Heart left ventricle (tissue), 13 donors: ENCODE measurements at regions not wholly inside any gene's neighbourhood (a gene's known extent, or its start where the extent isn't known, plus 50 kb on each side); places are given as distances from the start of the nearest gene placed in this dataset.

Source experiments
- CTCF ChIP-seq, 12 donors: fragments of 200-600 bp; sonication (generic) in 4 of 12; IDR thresholded peaks; one replicate each; pipeline versions ENCODE4 v1.5.0 to v1.8.0; 2018 to 2022; ENCODE audit warnings: antibody characterized with exemption in 12 of 12, mild to moderate bottlenecking in 5 of 12
- POLR2A ChIP-seq, 2 donors: fragments of 450-650 bp; IDR thresholded peaks; one replicate each; pipeline ENCODE4 v1.6.1; 2017; ENCODE audit warnings: antibody characterized with exemption in 2 of 2, mild to moderate bottlenecking in 2 of 2, moderate library complexity in 2 of 2
- donor health status: ischemic (EF 13 %, LVEDD 7.1; RV severe dilation, severe dysfunction).
- donor health status: DM: no; HTN: yes; CAD: no.
- donor health status: DM: no; HTN: no; CAD: no.
- donor health status: ischemic (EF 25% LVEDD 6.9; RV normal size, moderate dysfunction).
- donor health status: ischemic (EF 25% LVEDD 5.7; RV mildly dilated, moderate dysfunction).
- donor health status: ischemic (EF 35%, LVEDD 5.7; RV mildly dilated, moderate dysfunction).
- donor health status: nonischemic (EF 11% LVEDD 7.7; RV severe dilation, severe dysfunction).
- donor health status: DM: yes; HTN: yes; CAD: no.
- donor health status: PGD.
- donor health status: ischemic (EF 29% LVEDD 5.4; RV normal size, mild dysfunction).
- donor health status: nonischemic (EF 23%, LVEDD 6.1; RV moderate dilation, normal function).

DNA sequence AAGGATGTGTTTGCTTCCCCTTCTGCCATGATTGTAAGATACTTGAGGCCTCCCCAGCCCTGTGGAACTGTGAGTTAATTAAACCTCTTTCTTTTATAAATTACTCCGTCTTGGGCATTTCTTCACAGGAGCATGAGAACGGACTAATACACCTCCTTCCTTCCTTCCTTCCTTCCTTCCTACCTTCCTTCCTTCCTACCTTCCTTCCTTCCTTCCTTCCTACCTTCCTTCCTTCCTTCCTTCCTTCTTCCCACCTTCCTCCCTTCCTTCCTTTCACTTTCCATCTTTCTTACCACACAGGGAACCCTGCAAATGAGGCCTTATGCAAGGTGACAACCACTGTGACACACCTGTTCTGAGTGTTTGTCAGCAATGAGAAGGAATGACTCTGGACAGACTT, 141.3 kb upstream of the EXOC2 start:
- TF ChIP-seq CTCF (IDR thresholded peaks at IDR 0.05) (no peak), POLR2A (IDR thresholded peaks at IDR 0.05) (no peak)
